ENCODE measurements at regions not wholly inside any gene's neighbourhood (a gene's known extent, or its start where the extent isn't known, plus 50 kb on each side); places are given as distances from the start of the nearest gene placed in this dataset.

DNA sequence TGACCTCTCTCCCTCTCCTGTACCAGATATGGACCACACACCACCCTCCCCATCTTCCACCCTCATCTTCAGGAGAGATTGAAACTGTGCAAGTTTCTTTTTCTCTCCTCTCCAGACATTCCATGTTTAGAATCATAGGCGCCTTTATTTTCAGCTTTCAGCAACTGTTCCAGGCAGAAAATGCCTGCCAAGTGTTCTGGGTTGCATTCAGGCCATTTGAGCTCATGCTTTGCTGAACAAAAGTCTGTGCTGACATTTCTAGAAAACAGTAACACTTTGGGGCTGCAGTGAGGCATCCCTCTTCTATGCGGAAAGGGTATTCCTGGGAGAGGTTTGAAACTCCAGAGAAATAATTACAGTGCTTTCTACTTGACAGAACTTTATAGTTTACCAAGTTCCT, 361.7 kb downstream of the GPAM start:
- Histone ChIP-seq H3K79me2 (ENCODE audit: control insufficient read depth, insufficient read depth, low read length) (no peaks in the 10 kb centered on the region), H3K27me3 (replicated peaks in 1 of 4; ENCODE audit: control extremely low read depth in 1 of 4, control insufficient read depth in 3 of 4, insufficient read depth in 4 of 4, low read length in 3 of 4) (no peaks in the 10 kb centered on the region), H3K9ac (ENCODE audit: low read length) (no peak overlapping the region), H3K27ac (ENCODE audit: low read length in 2 of 2) (no peak overlapping the region), H3K9me3 (ENCODE audit: control extremely low read depth in 1 of 3, control insufficient read depth in 2 of 3, insufficient read depth in 1 of 3, low read length in 2 of 3) (no peaks in the 10 kb centered on the region), H3K4me2 (replicated peaks; ENCODE audit: low read depth, low read length, poor library complexity, severe bottlenecking) (no peak overlapping the region), H3K36me3 (replicated peaks in 1 of 2; ENCODE audit: control extremely low read depth in 1 of 2, control insufficient read depth in 1 of 2, extremely low read depth in 1 of 2, insufficient read depth in 2 of 2, low read length in 1 of 2) (no peaks in the 10 kb centered on the region), H2AFZ (ENCODE audit: insufficient read depth, low read depth, low read length, poor library complexity, severe bottlenecking) (no peak overlapping the region), H4K20me1 (ENCODE audit: control insufficient read depth, insufficient read depth, low read length, poor library complexity, severe bottlenecking) (no peaks in the 10 kb centered on the region), H3K4me1 (ENCODE audit: control insufficient read depth in 2 of 2, insufficient read depth in 2 of 2, low read length in 2 of 2) (no peaks in the 10 kb centered on the region), H3K4me3 (ENCODE audit: control extremely low read depth in 1 of 5, extremely low read depth in 1 of 5, insufficient read depth in 1 of 5, low read depth in 2 of 5, low read length in 4 of 5) (no peak overlapping the region)
- no peak overlapping the region for H3K27ac Mint-ChIP-seq
- POLR2A ChIA-PET: no interaction called here
- TF ChIP-seq EZH2 (IDR thresholded peaks at IDR 0.05; ENCODE audit: borderline replicate concordance, insufficient read depth, low read depth, low read length, poor library complexity, severe bottlenecking): no peak
- TF ChIP-seq, protein P1, sequence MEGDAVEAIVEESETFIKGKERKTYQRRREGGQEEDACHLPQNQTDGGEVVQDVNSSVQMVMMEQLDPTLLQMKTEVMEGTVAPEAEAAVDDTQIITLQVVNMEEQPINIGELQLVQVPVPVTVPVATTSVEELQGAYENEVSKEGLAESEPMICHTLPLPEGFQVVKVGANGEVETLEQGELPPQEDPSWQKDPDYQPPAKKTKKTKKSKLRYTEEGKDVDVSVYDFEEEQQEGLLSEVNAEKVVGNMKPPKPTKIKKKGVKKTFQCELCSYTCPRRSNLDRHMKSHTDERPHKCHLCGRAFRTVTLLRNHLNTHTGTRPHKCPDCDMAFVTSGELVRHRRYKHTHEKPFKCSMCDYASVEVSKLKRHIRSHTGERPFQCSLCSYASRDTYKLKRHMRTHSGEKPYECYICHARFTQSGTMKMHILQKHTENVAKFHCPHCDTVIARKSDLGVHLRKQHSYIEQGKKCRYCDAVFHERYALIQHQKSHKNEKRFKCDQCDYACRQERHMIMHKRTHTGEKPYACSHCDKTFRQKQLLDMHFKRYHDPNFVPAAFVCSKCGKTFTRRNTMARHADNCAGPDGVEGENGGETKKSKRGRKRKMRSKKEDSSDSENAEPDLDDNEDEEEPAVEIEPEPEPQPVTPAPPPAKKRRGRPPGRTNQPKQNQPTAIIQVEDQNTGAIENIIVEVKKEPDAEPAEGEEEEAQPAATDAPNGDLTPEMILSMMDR (IDR thresholded peaks at IDR 0.05): no peak
- no peaks in the 10 kb centered on the region for H3K4me1 Mint-ChIP-seq
- CTCF ChIA-PET: no interaction called here
- no peaks in the 10 kb centered on the region for H3K27me3 Mint-ChIP-seq
- intact Hi-C loops (cut with micrococcal nuclease): no loop called here
- WGBS (ENCODE audit: insufficient coverage): no CpG with 5 or more reads among the region's 2 CpGs
- no peaks in the 10 kb centered on the region for H3K9me3 Mint-ChIP-seq (ENCODE audit: insufficient read depth)
- ATAC-seq (ENCODE audit: low read depth) (no peak), DNase-seq (no peak)
- H3K4me3 Mint-ChIP-seq: no peak overlapping the region

DNA sequence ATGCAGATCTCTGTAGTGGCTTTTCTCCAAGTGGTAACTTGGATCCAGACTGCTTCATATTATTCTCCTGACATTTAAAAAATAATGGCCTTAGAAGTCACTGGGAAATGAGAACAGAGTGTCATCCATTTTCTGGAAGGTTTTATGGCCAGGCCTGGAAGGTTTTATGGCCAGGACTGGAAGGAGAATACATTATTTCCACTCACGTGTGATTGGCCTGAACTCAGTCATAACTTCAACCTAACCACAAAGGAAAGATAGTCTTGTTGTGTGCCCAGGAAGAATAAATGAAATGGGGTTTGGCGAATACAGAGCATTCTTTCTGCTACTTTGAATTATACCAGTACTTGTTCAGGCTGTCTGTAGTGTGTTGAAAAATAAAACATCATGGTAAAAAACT, 360.9 kb downstream of the GPAM start:
- H3K4me3 Mint-ChIP-seq: no peak overlapping the region
- ATAC-seq (ENCODE audit: low read depth): no peak
- Histone ChIP-seq H3K36me3 (replicated peaks in 1 of 2; ENCODE audit: control extremely low read depth in 1 of 2, control insufficient read depth in 1 of 2, extremely low read depth in 1 of 2, insufficient read depth in 2 of 2, low read length in 1 of 2) (no peaks in the 10 kb centered on the region), H3K4me1 (ENCODE audit: control insufficient read depth in 2 of 2, insufficient read depth in 2 of 2, low read length in 2 of 2) (no peaks in the 10 kb centered on the region), H3K9me3 (ENCODE audit: control extremely low read depth in 1 of 3, control insufficient read depth in 2 of 3, insufficient read depth in 1 of 3, low read length in 2 of 3) (no peaks in the 10 kb centered on the region), H3K27me3 (replicated peaks in 1 of 4; ENCODE audit: control extremely low read depth in 1 of 4, control insufficient read depth in 3 of 4, insufficient read depth in 4 of 4, low read length in 3 of 4) (no peaks in the 10 kb centered on the region), H2AFZ (ENCODE audit: insufficient read depth, low read depth, low read length, poor library complexity, severe bottlenecking) (no peak overlapping the region), H3K4me3 (ENCODE audit: control extremely low read depth in 1 of 5, extremely low read depth in 1 of 5, insufficient read depth in 1 of 5, low read depth in 2 of 5, low read length in 4 of 5) (no peak overlapping the region), H3K4me2 (replicated peaks; ENCODE audit: low read depth, low read length, poor library complexity, severe bottlenecking) (no peak overlapping the region), H3K79me2 (ENCODE audit: control insufficient read depth, insufficient read depth, low read length) (no peaks in the 10 kb centered on the region), H4K20me1 (ENCODE audit: control insufficient read depth, insufficient read depth, low read length, poor library complexity, severe bottlenecking) (no peaks in the 10 kb centered on the region), H3K27ac (ENCODE audit: low read length in 2 of 2) (no peak overlapping the region), H3K9ac (ENCODE audit: low read length) (no peak overlapping the region)
- no peak for DNase-seq
- WGBS (ENCODE audit: insufficient coverage): no CpG with 5 or more reads among the region's 2 CpGs
- H3K4me1 Mint-ChIP-seq: no peaks in the 10 kb centered on the region
- ChIA-PET POLR2A (no interaction called here), CTCF (no interaction called here)
- H3K9me3 Mint-ChIP-seq (ENCODE audit: insufficient read depth): no peaks in the 10 kb centered on the region
- H3K27me3 Mint-ChIP-seq: no peaks in the 10 kb centered on the region
- TF ChIP-seq, protein P1 (IDR thresholded peaks at IDR 0.05): no peak
- TF ChIP-seq EZH2 (IDR thresholded peaks at IDR 0.05; ENCODE audit: borderline replicate concordance, insufficient read depth, low read depth, low read length, poor library complexity, severe bottlenecking): no peak
- intact Hi-C loops (cut with micrococcal nuclease): no loop called here
- H3K27ac Mint-ChIP-seq: no peak overlapping the region
